GM18520 (cell line): ENCODE measurements at regions not wholly inside any gene's neighbourhood (a gene's known extent, or its start where the extent isn't known, plus 50 kb on each side); places are given as distances from the start of the nearest gene placed in this dataset.
"Not testable (repeated sequence)": the region's sequence is repeated elsewhere in the genome, so short reads cannot be mapped to it uniquely, and the experiment has no call there.

Experiments used
- ATAC-seq: cut with Tn5 transposase; IDR thresholded peaks from one replicate; pipeline ENCODE4 v1.9.1; 2021; ENCODE audit not compliant: unreplicated experiment

DNA sequence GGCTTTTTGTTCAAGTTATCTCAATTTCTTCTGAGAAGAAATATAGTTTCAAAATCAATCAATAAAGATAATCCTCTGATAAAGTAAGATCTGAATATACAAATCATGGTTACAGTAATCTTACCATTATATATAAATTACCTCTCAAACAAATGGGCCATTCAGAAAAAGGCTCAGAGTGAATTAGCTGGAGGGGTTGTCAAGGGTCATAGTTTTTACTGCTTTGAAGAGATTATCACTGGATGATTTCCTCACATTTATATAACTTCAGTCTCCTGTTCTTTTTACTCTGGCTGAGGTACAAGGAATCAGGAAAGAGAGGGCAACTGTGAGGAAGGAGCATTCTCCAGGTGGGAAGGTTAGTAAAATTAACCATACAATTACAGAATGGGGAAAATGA, 148.6 kb upstream of the ELL2 start:
- no peak for ATAC-seq

- not testable (repeated sequence) for ATAC-seq
Observed at GRCh38 chr5:96108629-96109028, 147.0 kb upstream of the ELL2 start.

- not testable (repeated sequence) for ATAC-seq
Observed at GRCh38 chr5:96103829-96104228, 142.2 kb upstream of the ELL2 start.

- ATAC-seq, result no peak
Observed at GRCh38 chr5:96101358-96102089, 139.9 kb upstream of the ELL2 start.

- ATAC-seq, result not testable (repeated sequence)
Observed at GRCh38 chr5:96097488-96097887, 135.8 kb upstream of the ELL2 start.

GRCh38 chr5:96096724-96097123, 135.1 kb upstream of the ELL2 start:
- ATAC-seq, result no peak

DNA sequence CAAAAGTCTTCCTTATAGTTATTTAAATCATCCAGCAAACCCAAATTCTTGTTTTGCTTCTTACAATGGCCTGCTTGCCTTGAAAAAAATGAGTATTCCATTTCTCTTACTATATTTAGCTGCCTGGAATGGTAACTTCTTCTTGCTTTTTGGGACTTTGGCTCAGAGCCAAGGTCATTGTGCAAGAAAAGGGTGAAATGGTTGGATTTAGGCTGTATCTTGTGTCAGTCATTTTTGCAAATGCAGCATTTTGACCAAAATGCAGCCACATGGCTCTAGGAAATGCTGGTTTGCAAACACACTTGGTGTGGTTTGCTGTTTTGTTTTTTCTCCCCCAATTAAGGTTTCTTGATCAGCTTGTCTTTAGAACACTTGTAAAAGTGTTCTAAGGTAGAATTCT, 133.3 kb upstream of the ELL2 start:
- no peak for ATAC-seq

GRCh38 chr5:96093890-96094381, 132.3 kb upstream of the ELL2 start:
- ATAC-seq, result no peak

- no peak for ATAC-seq
Observed at GRCh38 chr5:96093340-96093739, 131.7 kb upstream of the ELL2 start.

DNA sequence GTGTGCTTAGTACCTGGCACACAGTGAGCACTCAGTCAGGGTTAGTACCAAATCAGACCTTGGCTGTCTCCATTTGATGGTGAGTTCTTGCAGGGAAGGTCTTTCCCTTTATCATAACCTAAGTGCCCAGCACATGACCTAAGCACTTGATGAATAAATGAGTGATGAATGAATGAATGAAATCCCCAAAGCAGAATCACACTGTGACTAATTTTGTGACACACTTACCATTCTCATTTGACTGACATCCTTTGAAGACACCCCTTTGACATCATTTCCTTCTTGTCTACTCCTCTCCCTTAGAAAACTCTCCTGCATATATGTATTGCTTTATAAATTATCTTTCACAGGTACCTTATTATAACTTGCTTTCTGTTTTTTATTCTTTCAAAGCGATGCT, 130.2 kb upstream of the ELL2 start:
- ATAC-seq, result no peak

- ATAC-seq, result no peak
Observed at GRCh38 chr5:96090215-96090614, 128.6 kb upstream of the ELL2 start.

DNA sequence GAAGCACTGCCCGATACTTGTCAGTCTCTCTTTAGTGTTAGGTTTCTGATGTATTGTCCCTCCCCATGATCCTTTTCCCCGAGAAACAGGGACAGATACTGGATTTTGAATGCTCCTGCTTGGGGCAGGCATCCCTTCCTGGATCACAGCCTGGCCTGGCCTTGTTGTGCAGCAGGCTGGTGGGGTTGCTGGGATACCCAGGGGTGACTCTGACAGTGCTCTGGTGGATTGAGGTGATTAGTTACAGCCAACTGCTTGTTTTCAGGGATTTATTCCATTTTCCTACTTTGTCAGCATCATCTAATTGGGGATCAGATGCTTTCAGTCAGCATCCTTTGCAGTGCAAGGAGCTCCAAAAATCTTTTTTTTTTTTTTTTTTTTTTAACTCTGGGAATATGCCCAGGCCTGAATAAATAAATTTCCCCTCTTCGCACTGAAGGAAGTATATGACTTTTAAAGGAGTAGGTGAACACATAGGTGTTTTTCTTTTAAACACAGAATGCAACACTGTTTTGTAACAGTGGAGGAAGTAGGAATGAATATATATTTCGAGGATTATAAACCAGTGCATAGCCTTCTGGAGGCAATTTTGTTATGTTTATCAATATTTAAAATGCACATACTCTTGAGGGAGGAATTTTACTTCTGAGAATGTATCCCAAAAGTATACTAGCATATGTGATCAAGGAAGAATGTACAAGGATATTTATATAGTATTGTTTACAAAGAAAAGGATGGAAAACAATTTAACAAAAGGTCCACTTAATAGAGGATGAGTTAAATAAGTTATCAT, 127.3 kb upstream of the ELL2 start:
- no peak for ATAC-seq

- ATAC-seq, result no peak
Observed at GRCh38 chr5:96087939-96088338, 126.3 kb upstream of the ELL2 start.

- no peak for ATAC-seq
Observed at GRCh38 chr5:96084874-96085506, 123.3 kb upstream of the ELL2 start.

- no peak for ATAC-seq
Observed at GRCh38 chr5:96083361-96083881, 121.8 kb upstream of the ELL2 start.

- ATAC-seq, result no peak
Observed at GRCh38 chr5:96081276-96081858, 119.7 kb upstream of the ELL2 start.

GRCh38 chr5:96080557-96080956, 118.9 kb upstream of the ELL2 start:
- ATAC-seq, result no peak

GRCh38 chr5:96079962-96080361, 118.3 kb upstream of the ELL2 start:
- ATAC-seq, result no peak

GRCh38 chr5:96079075-96079474, 117.4 kb upstream of the ELL2 start:
- peak; percentile 49 for ATAC-seq

GRCh38 chr5:96076451-96076850, 114.8 kb upstream of the ELL2 start:
- no peak for ATAC-seq
